ENCODE measurements at regions not wholly inside any gene's neighbourhood (a gene's known extent, or its start where the extent isn't known, plus 50 kb on each side); places are given as distances from the start of the nearest gene placed in this dataset.

DNA sequence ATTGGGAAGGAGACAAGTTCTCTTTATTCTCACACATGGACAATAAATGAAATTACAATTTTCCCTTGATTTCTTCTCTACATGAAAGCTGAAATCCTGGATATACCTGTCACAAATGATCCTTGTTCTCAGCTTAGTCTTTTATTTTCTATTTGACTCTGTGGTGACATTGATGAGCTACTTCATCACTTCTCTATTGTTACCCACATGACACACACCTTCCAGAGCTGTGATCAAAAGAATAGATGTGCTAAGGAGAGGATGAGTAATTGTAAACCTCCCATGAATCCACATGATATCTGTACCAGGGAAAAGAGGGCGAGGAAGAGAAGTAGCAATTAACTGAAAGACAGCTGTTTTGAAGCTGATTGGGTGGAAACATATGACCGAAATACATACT, 102.0 kb downstream of the CAVIN4 start:
- TF ChIP-seq, protein P1, sequence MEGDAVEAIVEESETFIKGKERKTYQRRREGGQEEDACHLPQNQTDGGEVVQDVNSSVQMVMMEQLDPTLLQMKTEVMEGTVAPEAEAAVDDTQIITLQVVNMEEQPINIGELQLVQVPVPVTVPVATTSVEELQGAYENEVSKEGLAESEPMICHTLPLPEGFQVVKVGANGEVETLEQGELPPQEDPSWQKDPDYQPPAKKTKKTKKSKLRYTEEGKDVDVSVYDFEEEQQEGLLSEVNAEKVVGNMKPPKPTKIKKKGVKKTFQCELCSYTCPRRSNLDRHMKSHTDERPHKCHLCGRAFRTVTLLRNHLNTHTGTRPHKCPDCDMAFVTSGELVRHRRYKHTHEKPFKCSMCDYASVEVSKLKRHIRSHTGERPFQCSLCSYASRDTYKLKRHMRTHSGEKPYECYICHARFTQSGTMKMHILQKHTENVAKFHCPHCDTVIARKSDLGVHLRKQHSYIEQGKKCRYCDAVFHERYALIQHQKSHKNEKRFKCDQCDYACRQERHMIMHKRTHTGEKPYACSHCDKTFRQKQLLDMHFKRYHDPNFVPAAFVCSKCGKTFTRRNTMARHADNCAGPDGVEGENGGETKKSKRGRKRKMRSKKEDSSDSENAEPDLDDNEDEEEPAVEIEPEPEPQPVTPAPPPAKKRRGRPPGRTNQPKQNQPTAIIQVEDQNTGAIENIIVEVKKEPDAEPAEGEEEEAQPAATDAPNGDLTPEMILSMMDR (IDR thresholded peaks at IDR 0.05): no peak
- TF ChIP-seq POLR2AphosphoS5 (IDR thresholded peaks at IDR 0.05): no peak
- no peak for TF ChIP-seq POLR2A (IDR thresholded peaks at IDR 0.05)

All from prostate gland (tissue), 2 donors.